AG04449 (cell line): ENCODE measurements at regions not wholly inside any gene's neighbourhood (a gene's known extent, or its start where the extent isn't known, plus 50 kb on each side); places are given as distances from the start of the nearest gene placed in this dataset.
"Not testable (repeated sequence)": the region's sequence is repeated elsewhere in the genome, so short reads cannot be mapped to it uniquely, and the experiment has no call there.

Experiments
- CTCF ChIA-PET: fragments of 350-600 bp; formaldehyde crosslinking; extraction: SDS; loops from one replicate; lab custom pipeline; 2021; ENCODE audit warnings: antibody characterized with exemption; lab: Yijun Ruan, JAX
- POLR2A ChIA-PET: fragments of 400-600, 350-600 bp; formaldehyde crosslinking; extraction: SDS; loops from one replicate; lab custom pipeline; 2020; ENCODE audit warnings: antibody characterized with exemption, inconsistent platforms; lab: Yijun Ruan, JAX
- DNase-seq: peaks from one replicate; pipeline ENCODE4 v3.0.0-alpha.2; 2010; ENCODE audit warnings: low read depth, low spot score
- H3K4me3 ChIP-seq: 2 replicates; pipeline ENCODE4 v1.5.1; 2011; ENCODE audit warnings: low read depth, mild to moderate bottlenecking, control low read depth, low read length
- TF ChIP-seq, protein P1 (sequence below): IDR thresholded peaks from one replicate; pipeline ENCODE4 v1.5.1; 2011; ENCODE audit warnings: mild to moderate bottlenecking, moderate library complexity, low read length, control low read depth, inconsistent platforms; ENCODE audit not compliant: insufficient read depth; ENCODE audit errors: missing control alignments

DNA sequence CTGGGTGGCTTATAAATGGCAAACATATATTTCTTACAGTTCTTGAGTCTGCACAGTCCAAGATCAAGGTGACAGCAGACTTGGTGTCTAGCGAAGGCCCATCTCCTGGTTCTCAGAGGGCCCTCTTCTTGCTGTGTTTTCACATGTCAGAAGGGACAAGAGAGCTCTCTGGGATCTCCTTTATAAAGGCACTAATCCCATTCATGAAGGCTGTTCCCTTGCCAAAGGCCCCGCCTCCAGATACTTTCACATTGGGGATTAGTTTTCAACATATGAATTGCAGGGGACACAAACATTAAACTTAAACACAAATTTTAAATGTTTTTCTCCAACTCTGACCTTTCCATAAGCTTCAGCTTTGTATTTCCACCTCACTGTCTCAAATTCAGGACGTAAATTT, 1135.0 kb upstream of the TENM3 start:
- DNase-seq, result no peak
- TF ChIP-seq, protein P1, sequence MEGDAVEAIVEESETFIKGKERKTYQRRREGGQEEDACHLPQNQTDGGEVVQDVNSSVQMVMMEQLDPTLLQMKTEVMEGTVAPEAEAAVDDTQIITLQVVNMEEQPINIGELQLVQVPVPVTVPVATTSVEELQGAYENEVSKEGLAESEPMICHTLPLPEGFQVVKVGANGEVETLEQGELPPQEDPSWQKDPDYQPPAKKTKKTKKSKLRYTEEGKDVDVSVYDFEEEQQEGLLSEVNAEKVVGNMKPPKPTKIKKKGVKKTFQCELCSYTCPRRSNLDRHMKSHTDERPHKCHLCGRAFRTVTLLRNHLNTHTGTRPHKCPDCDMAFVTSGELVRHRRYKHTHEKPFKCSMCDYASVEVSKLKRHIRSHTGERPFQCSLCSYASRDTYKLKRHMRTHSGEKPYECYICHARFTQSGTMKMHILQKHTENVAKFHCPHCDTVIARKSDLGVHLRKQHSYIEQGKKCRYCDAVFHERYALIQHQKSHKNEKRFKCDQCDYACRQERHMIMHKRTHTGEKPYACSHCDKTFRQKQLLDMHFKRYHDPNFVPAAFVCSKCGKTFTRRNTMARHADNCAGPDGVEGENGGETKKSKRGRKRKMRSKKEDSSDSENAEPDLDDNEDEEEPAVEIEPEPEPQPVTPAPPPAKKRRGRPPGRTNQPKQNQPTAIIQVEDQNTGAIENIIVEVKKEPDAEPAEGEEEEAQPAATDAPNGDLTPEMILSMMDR, result no peak
- ChIA-PET CTCF (no interaction called here), POLR2A (no interaction called here)
- H3K4me3 ChIP-seq, result no peak overlapping the region

GRCh38 chr4:181119186-181119585, 1124.0 kb upstream of the TENM3 start:
- ChIA-PET CTCF (interaction anchor here (1.7 kb wide), 1 partner anchor 24 kb away, joined by 5 read pairs; no protein-coding TSS in a partner anchor), POLR2A (no interaction called here)
- DNase-seq, result no peak
- TF ChIP-seq, protein P1, result no peak
- no peak overlapping the region for H3K4me3 ChIP-seq

GRCh38 chr4:181121733-181122132, 1121.5 kb upstream of the TENM3 start:
- TF ChIP-seq, protein P1, result no peak
- no peak overlapping the region for H3K4me3 ChIP-seq
- ChIA-PET POLR2A (no interaction called here), CTCF (interaction anchor here (2.1 kb wide), 1 partner anchor 21 kb away, joined by 9 read pairs; no protein-coding TSS in a partner anchor)
- no peak for DNase-seq

- TF ChIP-seq, protein P1, result no peak
- no peak overlapping the region for H3K4me3 ChIP-seq
- no peak for DNase-seq
- ChIA-PET POLR2A (no interaction called here), CTCF (interaction anchor here (1.3 kb wide), 1 partner anchor 16 kb away, joined by 4 read pairs; no protein-coding TSS in a partner anchor)
These were observed 1116.0 kb upstream of the TENM3 start for GRCh38 chr4:181127171-181127570.

DNA sequence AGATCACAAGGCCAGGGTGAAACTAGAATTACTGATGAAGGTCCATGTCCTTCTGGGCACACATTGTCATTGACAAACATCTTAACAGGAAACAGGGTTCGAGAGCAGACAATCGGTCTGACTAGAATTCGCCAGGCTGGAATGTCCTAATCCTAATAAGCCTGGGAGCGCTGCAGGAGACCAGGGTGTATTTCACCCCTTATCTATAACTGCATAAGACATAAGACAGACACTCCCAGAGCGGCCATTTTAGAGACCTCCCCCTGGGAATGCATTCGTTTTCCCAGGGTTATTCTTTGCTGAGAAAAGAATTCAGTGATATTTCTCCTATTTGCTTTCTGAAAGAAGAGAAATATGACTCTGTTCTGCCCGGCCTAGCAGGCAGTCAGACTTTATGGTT, 1112.9 kb upstream of the TENM3 start:
- POLR2A ChIA-PET, CTCF ChIA-PET, DNase-seq, H3K4me3 ChIP-seq: not testable (repeated sequence)

DNA sequence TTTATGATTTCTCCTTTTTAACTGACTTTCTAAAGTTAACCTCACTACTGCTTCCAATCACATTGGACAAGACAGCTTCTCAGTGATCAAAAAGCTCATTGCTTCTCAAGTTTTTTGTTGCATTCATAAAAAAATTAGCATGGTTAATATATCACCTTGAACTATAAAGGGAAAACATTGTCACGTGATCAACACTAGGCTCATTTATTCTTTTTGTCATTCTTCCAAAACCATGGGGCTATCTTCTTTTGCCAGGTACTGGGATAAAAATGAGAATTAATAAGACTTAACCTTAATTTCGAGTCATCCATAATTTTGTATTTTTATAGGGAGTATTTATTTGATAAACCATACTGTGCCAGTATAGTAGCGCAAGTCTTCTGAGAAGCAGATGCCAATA, 1105.9 kb upstream of the TENM3 start:
- TF ChIP-seq, protein P1, result no peak
- ChIA-PET CTCF (interaction anchor here (1.2 kb wide), 1 partner anchor 391 kb away, joined by 3 read pairs; no protein-coding TSS in a partner anchor), POLR2A (no interaction called here)
- H3K4me3 ChIP-seq, result no peak overlapping the region
- DNase-seq, result no peak

- ChIA-PET POLR2A (no interaction called here), CTCF (interaction anchor here (1.1 kb wide), 1 partner anchor 1787 kb away, joined by 4 read pairs; no protein-coding TSS in a partner anchor)
- TF ChIP-seq, protein P1, result no peak
- DNase-seq, result no peak
- H3K4me3 ChIP-seq, result no peak overlapping the region
These were observed 1105.1 kb upstream of the TENM3 start for GRCh38 chr4:181138116-181138515.
